Hindlimb muscle (tissue), 1 donor: ENCODE measurements at regions not wholly inside any gene's neighbourhood (a gene's known extent, or its start where the extent isn't known, plus 50 kb on each side); places are given as distances from the start of the nearest gene placed in this dataset.
"Not testable (repeated sequence)": the region's sequence is repeated elsewhere in the genome, so short reads cannot be mapped to it uniquely, and the experiment has no call there.

Experiments
- DNase-seq: peaks from one replicate; pipeline ENCODE4 v3.0.0-alpha.2; 2013

DNA sequence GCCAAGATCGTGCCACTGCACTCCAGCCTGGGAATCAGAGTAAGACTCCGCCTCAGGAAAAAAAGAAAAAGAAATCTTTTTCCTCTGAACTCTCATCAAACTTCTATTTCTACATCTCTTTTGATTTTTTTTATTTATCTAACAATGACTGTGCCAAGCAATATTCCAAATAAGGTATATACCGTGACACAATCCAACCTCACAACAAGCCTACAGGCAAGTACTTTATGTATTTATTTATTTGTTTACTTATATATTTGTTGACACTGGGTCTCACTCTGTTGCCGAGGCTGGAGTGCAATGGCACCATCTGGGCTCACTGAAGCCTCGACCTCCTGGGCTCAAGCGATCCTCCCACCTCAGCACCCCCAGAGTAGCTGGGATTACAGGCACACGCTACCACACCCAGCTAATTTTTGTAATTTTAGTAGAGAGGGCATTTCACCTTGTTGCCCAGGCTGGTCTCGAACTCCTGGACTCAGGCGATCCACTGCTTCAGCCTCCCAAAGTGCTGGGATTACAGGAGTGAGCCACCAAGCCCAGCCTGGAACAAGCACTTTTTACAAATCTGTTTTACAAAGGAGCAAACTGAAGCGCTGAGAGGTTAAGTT lies 94.9 kb upstream of the CHD2 start:
- no peak for DNase-seq

GRCh38 chr15:92806171-92806570 lies 94.0 kb upstream of the CHD2 start:
- not testable (repeated sequence) for DNase-seq

- no peak for DNase-seq
These were observed 93.4 kb upstream of the CHD2 start for GRCh38 chr15:92806763-92807162.

DNA sequence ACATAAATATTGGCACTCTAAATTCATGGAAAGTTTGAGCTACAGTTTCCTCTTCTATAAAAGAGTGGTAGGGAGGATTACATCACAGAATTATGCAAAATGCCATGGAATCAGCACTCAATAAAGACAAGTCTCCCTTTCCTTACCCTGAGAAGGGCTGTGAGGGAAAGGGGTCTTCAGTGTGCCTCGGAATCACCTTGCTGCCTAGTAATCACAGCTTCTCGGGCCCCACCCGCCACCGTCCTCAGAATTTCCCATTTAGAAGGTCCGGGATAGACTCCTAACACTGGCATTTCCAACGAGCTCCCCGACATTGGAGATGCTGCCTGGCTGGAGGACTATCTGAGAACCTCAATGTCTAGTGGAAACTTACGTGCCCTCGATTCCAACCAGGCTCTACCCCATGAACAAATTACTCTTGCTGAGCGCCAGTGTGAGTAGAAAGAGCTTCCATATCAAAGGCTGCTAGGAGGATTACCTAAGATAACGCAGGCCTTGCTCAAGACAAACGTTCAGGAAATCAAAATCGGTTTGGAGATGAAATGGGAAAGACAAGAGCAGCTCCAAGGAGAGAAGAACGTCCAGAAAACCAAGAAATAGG lies 92.1 kb upstream of the CHD2 start:
- DNase-seq, result no peak

DNA sequence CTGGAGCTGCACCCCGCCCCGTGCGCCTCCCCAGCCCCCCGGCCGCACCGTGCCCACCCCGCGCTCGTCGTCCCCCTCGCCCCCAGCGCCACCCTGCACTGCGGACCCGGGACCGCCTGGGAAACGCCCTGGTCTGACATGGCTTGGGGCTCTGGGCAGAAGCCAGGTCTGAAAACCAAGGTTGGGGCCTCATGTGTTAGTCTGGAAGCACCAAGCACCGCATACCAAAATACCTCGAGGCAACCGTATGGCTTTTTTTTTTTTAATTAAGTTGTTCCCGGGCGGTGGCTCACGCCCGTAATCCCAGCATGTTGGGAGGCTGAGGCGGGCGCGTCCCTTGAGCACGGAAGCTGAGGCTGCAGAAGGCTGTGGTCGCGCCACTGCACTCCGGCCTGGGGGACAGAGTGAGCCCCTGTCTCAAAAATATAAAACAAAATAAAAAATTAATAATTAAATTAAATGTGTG lies 91.5 kb upstream of the CHD2 start:
- DNase-seq, result no peak

- peak; percentile 100 for DNase-seq
These were observed 90.9 kb upstream of the CHD2 start for GRCh38 chr15:92809064-92809879.

GRCh38 chr15:92809880-92810361 lies 90.2 kb upstream of the CHD2 start:
- peak; percentile 64 for DNase-seq

DNA sequence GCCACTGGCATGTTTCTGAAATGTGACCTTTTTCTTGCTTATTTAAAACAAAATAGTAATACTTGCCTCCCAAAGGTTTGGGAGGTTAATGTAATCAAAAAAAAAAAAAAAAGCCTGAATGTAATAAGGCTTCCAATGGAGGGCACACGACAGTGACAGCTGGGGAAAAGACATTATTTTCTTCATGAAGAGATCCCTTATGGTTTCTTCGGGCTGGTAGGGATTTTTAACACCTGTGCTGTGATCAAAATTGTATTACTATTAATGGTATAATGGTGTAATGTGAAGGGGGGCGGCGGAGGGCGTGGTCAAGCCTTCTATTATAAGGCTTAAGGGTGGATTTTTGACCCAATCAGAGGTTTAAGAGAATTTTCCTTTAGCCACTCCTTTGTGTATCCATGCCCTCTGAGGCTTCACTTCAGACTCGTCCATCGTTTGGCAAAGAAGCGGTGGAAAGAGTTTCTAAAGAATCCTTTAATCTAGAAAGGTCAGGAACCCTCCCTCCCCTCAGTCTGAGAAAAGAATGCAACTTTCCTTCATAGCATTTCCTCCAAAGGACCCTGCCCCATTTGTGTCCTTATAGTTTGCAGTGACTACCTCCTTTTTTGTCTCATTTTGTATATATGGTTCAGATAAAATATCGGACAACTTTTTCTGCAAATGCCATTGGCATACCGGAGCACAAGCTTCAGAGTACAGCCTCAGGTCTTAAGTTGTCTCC lies 89.5 kb upstream of the CHD2 start:
- peak; percentile 80 for DNase-seq

DNA sequence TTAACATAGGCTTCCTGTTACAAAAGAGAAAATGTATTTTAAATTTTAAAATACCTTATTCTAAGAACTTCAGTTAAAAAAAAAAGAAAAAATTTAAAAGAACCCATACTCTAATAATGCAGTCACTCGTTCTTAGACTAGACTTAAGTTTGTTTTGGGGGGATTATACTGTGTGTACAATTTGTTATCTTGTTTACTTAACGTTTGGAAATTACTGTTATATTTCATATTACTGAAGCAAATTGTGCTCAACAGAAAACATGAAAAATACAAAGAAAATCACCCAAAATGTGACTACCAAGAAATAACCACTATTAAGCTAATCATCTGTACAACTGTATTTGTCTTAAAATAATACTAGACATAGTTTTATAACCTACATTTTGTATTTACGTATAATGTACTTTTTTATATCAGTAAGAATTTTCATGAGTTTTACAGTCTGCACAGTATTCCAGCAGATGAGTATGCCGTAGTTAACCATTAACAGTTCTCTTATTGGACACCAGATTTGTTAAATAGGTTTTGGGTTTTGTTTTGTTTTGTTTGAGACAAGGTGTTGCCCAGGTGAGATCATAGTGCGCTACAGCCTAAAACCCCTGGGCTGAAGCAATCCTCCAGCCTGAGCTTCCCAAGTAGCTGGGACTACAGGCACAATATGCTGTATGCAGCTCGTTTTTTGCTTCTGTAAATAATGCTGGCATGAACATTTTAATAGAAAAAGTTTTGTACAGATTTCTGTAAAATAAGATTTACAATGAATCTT lies 88.8 kb upstream of the CHD2 start:
- no peak for DNase-seq

GRCh38 chr15:92812271-92812670 lies 87.9 kb upstream of the CHD2 start:
- DNase-seq, result no peak

DNA sequence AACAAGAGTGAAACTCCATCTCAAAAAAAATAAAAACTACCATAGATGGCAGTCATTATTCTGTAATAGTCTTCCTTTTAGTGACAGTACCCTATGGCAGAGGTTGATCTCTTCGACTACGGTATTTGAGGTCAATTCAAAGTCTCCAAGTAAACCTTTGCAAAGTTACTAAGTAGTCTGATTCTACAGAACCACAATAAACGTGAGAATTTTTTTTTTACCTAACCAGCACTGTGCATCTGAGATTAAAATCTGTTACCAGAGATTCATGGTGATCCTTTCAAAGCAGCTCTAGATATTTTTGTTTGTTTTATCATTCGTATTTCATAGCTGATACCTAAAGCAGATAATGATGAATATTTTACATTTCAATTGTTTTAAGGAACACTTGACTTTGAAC lies 86.6 kb upstream of the CHD2 start:
- DNase-seq, result no peak

DNA sequence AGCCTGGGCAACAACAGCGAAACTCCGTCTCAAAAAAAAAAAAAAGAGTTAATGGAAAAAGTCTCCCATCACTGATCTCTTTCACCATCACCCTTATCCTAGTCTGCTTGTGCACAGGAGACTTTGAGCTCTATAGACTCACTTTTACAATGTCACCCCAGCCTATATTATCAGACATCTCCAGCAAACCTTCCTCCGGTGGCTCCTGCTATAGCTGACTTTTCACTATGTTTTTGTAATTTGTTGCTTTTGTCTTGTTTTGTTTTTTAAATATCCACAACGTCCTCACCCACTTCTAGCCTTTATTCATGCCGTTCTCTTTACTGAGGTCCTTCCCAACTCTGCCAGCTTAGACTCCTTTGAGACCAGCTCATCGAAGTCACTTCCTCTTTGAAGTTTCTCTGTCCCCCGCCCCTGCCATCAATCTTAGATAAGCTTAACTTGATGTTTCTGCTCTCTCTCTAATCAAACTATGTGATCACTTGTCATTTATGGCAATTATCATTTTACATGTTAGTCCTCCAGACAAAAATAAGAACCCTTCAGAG lies 82.7 kb upstream of the CHD2 start:
- no peak for DNase-seq

- DNase-seq, result no peak
These were observed 81.4 kb upstream of the CHD2 start for GRCh38 chr15:92818651-92819277.

DNA sequence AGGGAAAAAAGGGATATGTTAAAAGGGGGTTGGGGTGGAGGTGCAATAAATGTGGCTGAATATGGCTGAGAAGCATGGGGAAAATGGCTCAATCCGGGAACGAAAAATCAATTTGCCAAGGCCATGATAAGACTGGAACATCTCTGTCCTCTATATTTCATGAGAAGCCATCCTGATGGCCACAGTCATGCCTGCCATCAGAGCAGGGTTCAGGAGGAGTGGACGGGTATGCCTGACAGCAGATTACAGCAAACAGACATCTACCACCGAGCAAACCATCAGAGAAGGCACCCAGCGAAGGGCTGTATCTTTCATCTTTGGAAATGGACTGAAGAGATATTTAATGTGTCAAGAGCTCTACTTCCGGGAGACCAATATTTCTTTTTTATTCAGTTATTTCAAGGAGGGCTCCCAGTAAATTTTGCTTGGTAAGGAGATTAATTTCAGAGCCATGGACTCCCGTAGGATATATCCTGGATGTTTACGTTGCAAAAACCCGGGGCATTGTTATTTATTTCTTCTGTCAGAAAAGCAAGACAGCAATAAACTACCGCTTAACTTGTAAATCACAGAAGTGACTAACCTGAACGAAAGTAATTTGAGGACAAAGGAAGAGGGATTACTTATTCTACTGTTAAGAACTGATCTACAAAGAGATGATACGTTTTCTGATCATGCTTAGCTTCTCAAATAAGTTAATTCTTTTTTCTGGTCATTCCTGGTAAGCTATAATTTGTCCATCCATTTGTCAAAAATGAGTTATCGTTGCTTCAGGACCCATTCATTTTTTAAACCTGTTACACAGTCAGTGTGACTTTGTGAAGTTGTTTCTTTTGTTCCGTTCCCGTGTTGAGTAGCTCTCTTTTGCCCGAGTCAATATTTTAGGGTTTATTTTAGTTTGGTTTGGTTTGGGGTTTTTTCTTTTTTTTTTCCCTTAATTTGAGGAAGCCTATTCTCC lies 80.6 kb upstream of the CHD2 start:
- DNase-seq, result no peak

GRCh38 chr15:92820236-92821021 lies 79.7 kb upstream of the CHD2 start:
- peak; percentile 96 for DNase-seq

DNA sequence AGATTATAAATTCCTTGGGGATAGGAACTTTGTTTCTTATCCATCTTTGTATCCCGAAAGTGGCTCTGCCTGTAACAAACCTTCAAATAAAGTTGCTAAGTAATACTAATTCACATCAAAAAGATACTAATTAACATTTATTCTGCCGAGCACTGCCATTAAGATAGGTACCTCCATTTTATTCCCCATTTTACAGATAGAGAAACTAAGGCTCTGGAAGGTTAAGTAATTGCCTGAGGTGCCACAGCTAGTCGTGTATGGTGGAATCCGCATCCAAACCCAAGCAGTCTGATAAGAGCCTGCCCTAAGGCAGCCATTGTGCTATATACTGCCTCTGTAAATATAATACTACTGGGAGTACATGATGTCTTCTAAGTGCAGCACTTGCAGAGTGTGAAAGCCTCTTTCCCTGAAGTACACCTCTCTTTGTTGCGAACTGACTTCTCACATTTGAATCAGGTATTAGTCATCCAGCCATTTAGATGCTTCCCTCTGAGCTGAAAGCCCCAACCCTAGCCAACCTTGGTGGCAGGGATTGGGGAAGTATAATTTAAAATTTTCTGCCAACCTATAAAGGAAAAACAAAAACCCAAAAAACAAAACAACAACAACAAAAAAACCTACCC lies 78.5 kb upstream of the CHD2 start:
- DNase-seq, result no peak

DNA sequence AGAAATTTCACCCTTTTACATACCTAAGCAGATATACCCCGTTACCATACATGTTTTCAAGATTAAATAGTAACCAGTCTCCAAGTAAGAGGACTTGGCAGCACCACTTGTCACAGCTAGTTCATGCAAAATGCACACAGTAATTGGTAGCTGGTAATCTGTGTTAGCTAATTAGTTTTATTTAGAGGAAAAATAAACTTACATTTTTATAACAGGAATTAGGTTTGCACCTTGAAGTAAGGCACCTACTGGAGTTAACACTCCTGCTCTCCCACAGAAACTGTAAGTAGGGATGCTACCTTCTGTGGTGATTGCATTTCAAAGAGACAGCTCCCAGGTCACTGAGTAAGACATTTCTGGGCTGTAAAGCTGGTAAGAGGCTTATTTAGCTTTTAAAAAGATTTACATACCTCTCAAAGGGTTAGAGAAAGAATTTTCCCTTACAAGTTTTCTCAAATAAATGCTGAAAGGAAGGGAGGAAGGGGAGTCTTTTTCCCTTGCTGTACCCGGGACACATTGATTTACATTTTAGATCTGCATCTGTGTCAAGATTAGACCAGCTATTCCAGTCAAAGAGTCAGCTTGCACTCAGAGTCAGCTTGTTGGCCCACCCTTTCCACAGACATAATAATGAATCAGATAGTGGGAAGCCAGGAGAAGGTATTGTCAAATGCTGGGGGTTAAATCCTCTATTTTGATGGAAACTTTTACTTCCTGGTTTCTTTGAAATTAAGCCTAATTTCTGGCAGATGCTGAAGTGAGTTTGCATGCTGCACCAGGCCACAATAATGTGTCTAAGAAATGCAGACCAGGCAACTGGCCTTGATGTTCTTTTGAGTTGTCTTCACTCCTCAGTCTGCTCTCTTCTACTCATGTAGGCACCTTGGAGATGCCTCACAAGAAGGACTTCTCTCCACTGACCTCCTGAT lies 77.6 kb upstream of the CHD2 start:
- no peak for DNase-seq

DNA sequence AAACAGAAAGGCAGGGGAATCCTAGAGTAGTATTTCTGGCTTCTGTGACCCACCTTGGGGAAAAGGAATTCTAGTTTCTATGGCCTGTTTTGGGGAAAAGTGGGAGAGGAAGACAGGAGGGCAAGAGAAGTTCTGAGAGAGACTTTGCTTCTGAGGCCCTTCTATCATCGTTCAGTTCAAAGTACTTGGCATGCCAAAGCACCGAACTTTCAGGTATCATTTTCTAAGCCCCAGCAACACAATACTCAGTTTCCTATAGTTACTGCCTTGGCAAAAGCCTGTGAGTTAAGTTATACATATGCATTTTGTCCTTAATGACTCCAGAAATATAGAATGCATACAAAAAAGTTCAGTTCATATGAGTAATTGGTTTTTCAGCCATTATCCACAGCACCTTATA lies 74.1 kb upstream of the CHD2 start:
- no peak for DNase-seq
